ENCODE measurements at regions not wholly inside any gene's neighbourhood (a gene's known extent, or its start where the extent isn't known, plus 50 kb on each side); places are given as distances from the start of the nearest gene placed in this dataset.

GRCh38 chr13:86825410-86825809 is 845.8 kb upstream of the SLITRK5 start:
- WGBS (ENCODE audit: missing lambda C conversion rate): 52% methylated on average over 1 of the region's 1 CpG
- H3K9me3 ChIP-seq: no peaks in the 10 kb centered on the region
- ChIA-PET POLR2A (no interaction called here), CTCF (no interaction called here)
- DNase-seq (ENCODE audit: low read depth in 1 of 2, low spot score in 1 of 2) (no peak), FAIRE-seq (no peak), ATAC-seq (no peak)
- H3K4me2 ChIP-seq: no peak overlapping the region
- H3K27ac ChIP-seq: no peak overlapping the region
- H3K4me1 ChIP-seq: no peaks in the 10 kb centered on the region
- H3K4me3 ChIP-seq: no peak overlapping the region
- TF ChIP-seq HOXB13 (CRISPR knock-in tag; IDR thresholded peaks at IDR 0.05; ENCODE audit: low read depth): no peak
- TF ChIP-seq FOSL2 (IDR thresholded peaks at IDR 0.05): no peak
- TF ChIP-seq FOSL2 (CRISPR knock-in tag; IDR thresholded peaks at IDR 0.05): no peak
- TF ChIP-seq NPAS2 (CRISPR knock-in tag; IDR thresholded peaks at IDR 0.05; ENCODE audit: borderline replicate concordance): no peak
- no peak for TF ChIP-seq REST (IDR thresholded peaks at IDR 0.05)
- no peak for TF ChIP-seq CHD4 (IDR thresholded peaks at IDR 0.05; ENCODE audit: borderline replicate concordance)
- TF ChIP-seq EP300 (IDR thresholded peaks at IDR 0.05): no peak
- TF ChIP-seq RFX5 (IDR thresholded peaks at IDR 0.05): no peak
- TF ChIP-seq CEBPB (IDR thresholded peaks at IDR 0.05): no peak
- TF ChIP-seq ESRRA (IDR thresholded peaks at IDR 0.05; ENCODE audit: borderline replicate concordance, low read length): no peak

- H3K9me3 ChIP-seq: no peaks in the 10 kb centered on the region
- CTCF ChIA-PET: no interaction called here
- no peak overlapping the region for H3K27ac ChIP-seq
- H3K4me2 ChIP-seq: no peak overlapping the region
- TF ChIP-seq TFCP2L1 (CRISPR knock-in tag; IDR thresholded peaks at IDR 0.05) (no peak), ZC3H11A (IDR thresholded peaks at IDR 0.05) (no peak), KDM1A (IDR thresholded peaks at IDR 0.05; ENCODE audit: low read depth) (no peak), MYC (IDR thresholded peaks at IDR 0.05; ENCODE audit: borderline replicate concordance, low read length) (no peak), RARB (CRISPR knock-in tag; IDR thresholded peaks at IDR 0.05) (no peak), HEYL (CRISPR knock-in tag; IDR thresholded peaks at IDR 0.05) (no peak), PHF8 (IDR thresholded peaks at IDR 0.05; ENCODE audit: borderline replicate concordance, low read depth) (no peak), HOXB5 (CRISPR knock-in tag; IDR thresholded peaks at IDR 0.05) (no peak), FOXS1 (CRISPR knock-in tag; IDR thresholded peaks at IDR 0.05) (no peak), EP300 (IDR thresholded peaks at IDR 0.05) (no peak), HES2 (IDR thresholded peaks at IDR 0.05) (no peak)
- DNase-seq (ENCODE audit: low read depth in 1 of 2, low spot score in 1 of 2): no peak
- no peaks in the 10 kb centered on the region for H3K4me1 ChIP-seq
- POLR2A ChIA-PET: no interaction called here
- no peak for FAIRE-seq
- H3K4me3 ChIP-seq: no peak overlapping the region
- WGBS (ENCODE audit: missing lambda C conversion rate): 34% methylated on average over 3 of the region's 3 CpGs
- ATAC-seq: no peak
Observed at GRCh38 chr13:86826232-86826631, 844.9 kb upstream of the SLITRK5 start.

GRCh38 chr13:86830046-86830445 is 841.1 kb upstream of the SLITRK5 start:
- H3K9me3 ChIP-seq: no peaks in the 10 kb centered on the region
- ATAC-seq: no peak
- POLR2A ChIA-PET: no interaction called here
- FAIRE-seq: no peak
- H3K4me2 ChIP-seq: no peak overlapping the region
- CTCF ChIA-PET: no interaction called here
- TF ChIP-seq EHF (CRISPR knock-in tag; IDR thresholded peaks at IDR 0.05) (no peak), HDAC2 (IDR thresholded peaks at IDR 0.05) (no peak), NPAS2 (CRISPR knock-in tag; IDR thresholded peaks at IDR 0.05; ENCODE audit: borderline replicate concordance) (no peak), RNF2 (IDR thresholded peaks at IDR 0.05; ENCODE audit: borderline replicate concordance, low read depth) (no peak), ESRRA (IDR thresholded peaks at IDR 0.05; ENCODE audit: borderline replicate concordance, low read length) (no peak), FOSL2 (IDR thresholded peaks at IDR 0.05) (no peak), FOSL2 (CRISPR knock-in tag; IDR thresholded peaks at IDR 0.05) (no peak), HMGXB4 (CRISPR knock-in tag; IDR thresholded peaks at IDR 0.05; ENCODE audit: borderline replicate concordance) (no peak), PHF8 (IDR thresholded peaks at IDR 0.05; ENCODE audit: borderline replicate concordance, low read depth) (no peak), JUN (IDR thresholded peaks at IDR 0.05) (no peak), ELK1 (IDR thresholded peaks at IDR 0.05; ENCODE audit: low read depth, low read length) (no peak), HOXB13 (CRISPR knock-in tag; IDR thresholded peaks at IDR 0.05; ENCODE audit: low read depth) (no peak), HES2 (IDR thresholded peaks at IDR 0.05) (no peak), KDM1A (IDR thresholded peaks at IDR 0.05; ENCODE audit: low read depth) (no peak), RAD21 (conservative IDR thresholded peaks at IDR 0.05 in 1 of 2, IDR thresholded peaks at IDR 0.05 in 1 of 2) (no peak), FOXS1 (CRISPR knock-in tag; IDR thresholded peaks at IDR 0.05) (no peak), TFCP2L1 (CRISPR knock-in tag; IDR thresholded peaks at IDR 0.05) (no peak), MYC (IDR thresholded peaks at IDR 0.05; ENCODE audit: borderline replicate concordance, low read length) (no peak), ZC3H11A (IDR thresholded peaks at IDR 0.05) (no peak)
- 10% methylated on average over 4 of the region's 4 CpGs for WGBS (ENCODE audit: missing lambda C conversion rate)
- no peak overlapping the region for H3K27ac ChIP-seq
- DNase-seq (ENCODE audit: low read depth in 1 of 2, low spot score in 1 of 2): no peak
- H3K4me1 ChIP-seq: no peaks in the 10 kb centered on the region
- H3K4me3 ChIP-seq: no peak overlapping the region
